ENCODE measurements at regions not wholly inside any gene's neighbourhood (a gene's known extent, or its start where the extent isn't known, plus 50 kb on each side); places are given as distances from the start of the nearest gene placed in this dataset.

DNA sequence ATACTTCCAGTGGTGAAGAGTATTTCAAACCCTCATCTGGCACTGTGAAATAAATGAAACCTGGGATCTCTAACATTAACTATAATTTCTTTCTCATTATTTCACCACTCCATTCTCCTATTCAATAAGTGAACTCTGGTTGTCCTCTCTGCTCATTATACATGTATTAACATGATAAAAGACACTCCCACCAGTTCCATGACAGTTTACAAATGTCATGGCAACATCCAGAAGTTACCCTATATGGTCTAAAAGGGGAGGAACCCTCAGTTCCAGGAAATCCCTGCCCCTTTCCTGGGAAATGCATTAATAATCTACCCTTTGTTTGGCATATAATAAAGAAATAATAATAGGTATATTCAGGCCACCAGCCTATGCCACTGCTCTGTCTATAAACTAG, 62.7 kb upstream of the BRINP3 start:
- TF ChIP-seq ZFX (IDR thresholded peaks at IDR 0.05; ENCODE audit: borderline replicate concordance) = no peak
- TF ChIP-seq, protein P1, sequence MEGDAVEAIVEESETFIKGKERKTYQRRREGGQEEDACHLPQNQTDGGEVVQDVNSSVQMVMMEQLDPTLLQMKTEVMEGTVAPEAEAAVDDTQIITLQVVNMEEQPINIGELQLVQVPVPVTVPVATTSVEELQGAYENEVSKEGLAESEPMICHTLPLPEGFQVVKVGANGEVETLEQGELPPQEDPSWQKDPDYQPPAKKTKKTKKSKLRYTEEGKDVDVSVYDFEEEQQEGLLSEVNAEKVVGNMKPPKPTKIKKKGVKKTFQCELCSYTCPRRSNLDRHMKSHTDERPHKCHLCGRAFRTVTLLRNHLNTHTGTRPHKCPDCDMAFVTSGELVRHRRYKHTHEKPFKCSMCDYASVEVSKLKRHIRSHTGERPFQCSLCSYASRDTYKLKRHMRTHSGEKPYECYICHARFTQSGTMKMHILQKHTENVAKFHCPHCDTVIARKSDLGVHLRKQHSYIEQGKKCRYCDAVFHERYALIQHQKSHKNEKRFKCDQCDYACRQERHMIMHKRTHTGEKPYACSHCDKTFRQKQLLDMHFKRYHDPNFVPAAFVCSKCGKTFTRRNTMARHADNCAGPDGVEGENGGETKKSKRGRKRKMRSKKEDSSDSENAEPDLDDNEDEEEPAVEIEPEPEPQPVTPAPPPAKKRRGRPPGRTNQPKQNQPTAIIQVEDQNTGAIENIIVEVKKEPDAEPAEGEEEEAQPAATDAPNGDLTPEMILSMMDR (IDR thresholded peaks at IDR 0.05) = no peak
- no peak overlapping the region for H3K27ac ChIP-seq

DNA sequence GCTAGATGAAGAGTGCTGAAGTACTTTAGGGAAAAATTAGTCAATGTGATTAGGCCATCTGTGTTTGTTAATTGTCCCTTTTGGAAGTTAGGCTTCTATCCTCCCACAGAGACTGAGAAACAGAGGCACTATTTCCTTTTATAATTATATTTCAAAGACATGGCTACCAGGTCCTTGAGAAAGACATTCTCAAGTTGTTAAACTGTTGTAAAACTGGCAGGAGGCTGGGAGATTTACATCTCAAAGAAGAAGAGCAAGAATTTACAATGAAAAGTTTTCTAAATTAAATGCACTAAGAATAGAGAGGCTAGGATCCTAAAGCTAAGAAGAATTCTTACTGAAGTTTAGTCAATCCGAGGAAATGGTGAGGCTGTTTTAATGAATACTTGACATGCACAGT, 74.0 kb upstream of the BRINP3 start:
- H3K27ac ChIP-seq = no peak overlapping the region
- no peak for TF ChIP-seq ZFX (IDR thresholded peaks at IDR 0.05; ENCODE audit: borderline replicate concordance)
- TF ChIP-seq, protein P1 (IDR thresholded peaks at IDR 0.05) = no peak

DNA sequence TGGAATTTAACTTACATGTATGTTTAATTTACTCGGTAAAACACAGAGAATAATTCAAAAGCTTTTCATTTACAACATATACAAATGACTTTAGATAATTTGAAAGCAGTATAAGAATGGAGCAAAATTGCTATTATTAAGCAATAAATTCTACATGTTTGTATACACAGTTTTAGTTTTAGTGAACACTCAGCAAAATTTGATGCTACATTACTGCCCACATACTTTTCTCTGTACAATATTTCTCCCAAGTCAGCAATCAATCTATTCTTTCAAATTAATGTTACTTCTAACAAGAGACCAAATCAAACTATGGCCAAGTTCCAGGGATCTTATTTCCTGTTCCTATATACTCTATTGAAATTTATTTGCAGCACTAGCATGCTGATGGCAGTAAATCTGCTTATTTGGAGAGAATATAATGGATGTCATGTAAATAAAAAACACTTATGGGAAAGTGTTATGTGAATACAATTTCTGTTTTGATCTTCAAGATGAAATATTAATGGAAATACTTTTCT, 82.6 kb upstream of the BRINP3 start:
- no peak overlapping the region for H3K27ac ChIP-seq
- TF ChIP-seq ZFX (IDR thresholded peaks at IDR 0.05; ENCODE audit: borderline replicate concordance) = no peak
- TF ChIP-seq, protein P1 (IDR thresholded peaks at IDR 0.05) = no peak

DNA sequence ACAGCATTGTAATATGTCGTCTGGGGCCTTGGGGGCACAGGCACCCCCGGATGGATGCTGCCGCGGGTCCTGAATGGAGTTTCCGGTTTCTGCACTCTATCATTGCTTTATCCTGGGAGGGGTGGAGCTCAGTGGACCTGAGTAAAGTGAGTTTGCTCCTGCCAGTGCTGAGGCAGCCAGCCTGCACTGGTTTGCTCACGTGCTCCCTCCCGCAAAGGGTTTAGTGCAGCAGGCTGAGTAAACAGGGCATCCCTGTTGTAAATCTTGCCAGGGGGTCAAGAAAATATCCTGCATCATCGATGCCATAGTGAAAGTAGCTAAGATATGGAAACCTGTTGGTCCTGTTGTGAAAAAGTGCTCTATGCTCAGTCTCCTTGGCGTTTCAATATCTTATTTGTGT, 85.6 kb upstream of the BRINP3 start:
- TF ChIP-seq, protein P1 (IDR thresholded peaks at IDR 0.05) = no peak
- TF ChIP-seq ZFX (IDR thresholded peaks at IDR 0.05; ENCODE audit: borderline replicate concordance) = no peak
- H3K27ac ChIP-seq = no peak overlapping the region

DNA sequence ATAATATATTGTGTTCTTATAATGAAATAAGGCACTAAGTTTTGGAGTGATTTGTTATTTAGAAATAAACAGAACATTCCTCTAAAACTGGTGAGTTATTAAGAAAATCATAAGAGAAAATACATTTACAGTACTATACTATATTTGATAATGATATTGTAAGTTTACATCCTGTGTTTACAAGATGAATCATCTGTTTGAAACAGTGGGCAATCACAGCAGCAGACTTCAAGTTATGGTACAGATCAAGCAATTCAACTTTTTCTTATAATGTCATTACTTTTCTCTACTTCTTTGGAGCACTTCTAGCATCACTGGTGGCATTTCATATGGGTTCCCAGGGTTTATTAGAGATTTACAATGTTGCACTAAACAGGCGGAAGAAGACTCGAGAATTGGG, 86.5 kb upstream of the BRINP3 start:
- TF ChIP-seq, protein P1 (IDR thresholded peaks at IDR 0.05) = no peak
- TF ChIP-seq ZFX (IDR thresholded peaks at IDR 0.05; ENCODE audit: borderline replicate concordance) = no peak
- H3K27ac ChIP-seq = no peak overlapping the region

DNA sequence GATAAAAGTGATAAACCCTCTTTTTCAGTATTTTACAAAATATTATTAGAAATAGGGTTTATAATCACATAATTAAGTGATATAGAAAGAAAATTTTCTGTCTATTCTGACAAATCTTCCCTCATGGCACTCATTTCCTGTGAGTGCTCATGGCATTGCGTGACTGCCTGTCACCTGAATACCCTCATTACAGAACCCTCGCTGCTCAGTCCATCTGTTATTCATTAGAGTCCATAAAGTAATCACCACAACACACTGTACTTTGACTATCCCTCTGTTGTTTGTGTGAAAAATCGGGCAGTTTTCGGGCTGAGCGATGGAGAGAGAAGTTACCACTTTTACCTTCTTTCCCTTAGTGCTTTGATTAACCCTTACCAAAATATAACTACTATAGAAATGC, 100.4 kb upstream of the BRINP3 start:
- H3K27ac ChIP-seq = no peak overlapping the region
- TF ChIP-seq ZFX (IDR thresholded peaks at IDR 0.05; ENCODE audit: borderline replicate concordance) = no peak
- TF ChIP-seq, protein P1 (IDR thresholded peaks at IDR 0.05) = no peak

DNA sequence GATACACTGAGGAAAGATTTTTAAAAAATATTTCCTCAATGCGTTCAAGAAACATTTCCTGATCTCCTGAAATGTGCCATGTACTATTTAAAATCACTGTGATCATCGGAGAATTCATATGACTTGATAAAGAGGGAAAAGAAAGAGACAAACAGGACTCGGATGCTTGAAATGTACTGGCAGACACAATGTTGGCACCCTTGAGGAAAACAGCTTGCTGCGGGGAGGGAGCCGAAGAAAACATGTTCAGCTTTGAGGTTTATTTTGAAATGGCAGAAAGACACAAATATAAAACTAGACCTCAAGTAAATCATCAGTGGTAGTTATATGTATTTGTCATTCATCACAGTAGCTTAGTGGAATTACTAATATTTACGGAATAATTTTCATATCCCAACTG, 100.9 kb upstream of the BRINP3 start:
- no peak for TF ChIP-seq ZFX (IDR thresholded peaks at IDR 0.05; ENCODE audit: borderline replicate concordance)
- TF ChIP-seq, protein P1 (IDR thresholded peaks at IDR 0.05) = no peak
- H3K27ac ChIP-seq = no peak overlapping the region

Measured in 22Rv1 (cell line).